Panc1 (cell line): ENCODE measurements at regions not wholly inside any gene's neighbourhood (a gene's known extent, or its start where the extent isn't known, plus 50 kb on each side); places are given as distances from the start of the nearest gene placed in this dataset.

Experiments used
- ATAC-seq: fragments of 200-7000 bp; cut with Tn5 transposase; 2 replicates; pipeline ENCODE4 v1.9.1; 2020; ENCODE audit warnings: mild to moderate bottlenecking, moderate library complexity
- BruUV-seq: library from RNA; stranded (reverse); fragments of 400-500 nt; replicated peaks from 2 replicates; lab custom pipeline; 2021; lab: Mats Ljungman, UMichigan
- CTCF ChIA-PET: fragments of 300-600 bp; sonication (Branson Sonifier 250); formaldehyde crosslinking; loops from one replicate; lab custom pipeline; 2022; ENCODE audit warnings: antibody characterized with exemption; lab: Charles Lee
- POLR2A ChIA-PET: fragments of 300-600 bp; sonication (Branson Sonifier 250); formaldehyde crosslinking; loops from one replicate; lab custom pipeline; 2022; ENCODE audit warnings: antibody characterized with exemption; lab: Charles Lee
- DNase-seq: peaks from one replicate; pipeline ENCODE4 v3.0.0-alpha.2; 2010; ENCODE audit warnings: low read depth, low spot score
- H3K27ac ChIP-seq: 2 replicates; pipeline ENCODE4 v1.5.1; 2011; ENCODE audit warnings: mild to moderate bottlenecking, low read length, inconsistent platforms
- H3K27me3 ChIP-seq: fragments of 200-500 bp; sonication (Bioruptor generic); 2 replicates; pipeline ENCODE4 v1.6.0; 2014; ENCODE audit warnings: low read length, inconsistent platforms; ENCODE audit not compliant: control insufficient read depth, insufficient read depth
- H3K36me3 ChIP-seq: fragments of 200-500 bp; sonication (Bioruptor generic); 2 replicates; pipeline ENCODE4 v1.5.1; 2014; ENCODE audit warnings: inconsistent platforms, mild to moderate bottlenecking, low read length, moderate library complexity; ENCODE audit not compliant: control insufficient read depth, insufficient read depth
- H3K4me1 ChIP-seq: 2 replicates; pipeline ENCODE4 v1.5.1; 2011; ENCODE audit warnings: inconsistent platforms, mild to moderate bottlenecking, low read length, moderate library complexity; ENCODE audit not compliant: control insufficient read depth, insufficient read depth
- H3K4me3 ChIP-seq, 2 experiments: 2 replicates each; pipeline ENCODE4 v1.5.1; 2011 to 2012; ENCODE audit warnings: low read depth in 2 of 2, low read length in 2 of 2, mild to moderate bottlenecking in 2 of 2, inconsistent platforms in 1 of 2, moderate library complexity in 1 of 2
- H3K9me3 ChIP-seq: fragments of 200-500 bp; sonication (Bioruptor generic); 2 replicates; pipeline ENCODE4 v1.5.1; 2014; ENCODE audit warnings: low read depth, mild to moderate bottlenecking, inconsistent platforms, low read length, moderate library complexity; ENCODE audit not compliant: control insufficient read depth, insufficient read depth
- POLR2AphosphoS5 ChIP-seq: IDR thresholded peaks from 2 replicates; pipeline ENCODE4 v1.6.1; 2012; ENCODE audit warnings: mild to moderate bottlenecking, low read depth, low read length, moderate library complexity
- SIN3A ChIP-seq: IDR thresholded peaks from 2 replicates; pipeline ENCODE4 v1.6.1; 2012; ENCODE audit warnings: low read depth, mild to moderate bottlenecking, low read length, moderate library complexity, borderline replicate concordance; ENCODE audit not compliant: insufficient read depth
- TCF7L2 ChIP-seq: IDR thresholded peaks from 2 replicates; pipeline ENCODE4 v1.6.1; 2011; ENCODE audit warnings: mild to moderate bottlenecking, low read depth, low read length, inconsistent platforms
- in situ Hi-C: cut with HindIII; loops from 2 replicates; pipeline ENCODE4 v1.10.0; 2016; ENCODE audit warnings: low sequenced_read_pairs, low pct_unique_long_range_greater_than_20kb
- intact Hi-C: fragments of 100-400 bp; cut with micrococcal nuclease; formaldehyde crosslinking; loops from one replicate; pipeline ENCODE4 v1.10.0; 2022; ENCODE audit not compliant: unreplicated experiment
- TF ChIP-seq, protein P1 (sequence below), 2 experiments: IDR thresholded peaks; 2 replicates each; pipeline ENCODE4 v1.6.1; 2011 to 2012; ENCODE audit warnings: low read depth in 2 of 2, control low read depth in 1 of 2, low read length in 1 of 2, mild to moderate bottlenecking in 1 of 2, moderate library complexity in 1 of 2; ENCODE audit not compliant: insufficient read depth in 1 of 2
- TF ChIP-seq, protein P2 (sequence below): fragments of 450-650 bp; IDR thresholded peaks from 2 replicates; pipeline ENCODE4 v1.5.1; 2017; ENCODE audit warnings: mild to moderate bottlenecking

DNA sequence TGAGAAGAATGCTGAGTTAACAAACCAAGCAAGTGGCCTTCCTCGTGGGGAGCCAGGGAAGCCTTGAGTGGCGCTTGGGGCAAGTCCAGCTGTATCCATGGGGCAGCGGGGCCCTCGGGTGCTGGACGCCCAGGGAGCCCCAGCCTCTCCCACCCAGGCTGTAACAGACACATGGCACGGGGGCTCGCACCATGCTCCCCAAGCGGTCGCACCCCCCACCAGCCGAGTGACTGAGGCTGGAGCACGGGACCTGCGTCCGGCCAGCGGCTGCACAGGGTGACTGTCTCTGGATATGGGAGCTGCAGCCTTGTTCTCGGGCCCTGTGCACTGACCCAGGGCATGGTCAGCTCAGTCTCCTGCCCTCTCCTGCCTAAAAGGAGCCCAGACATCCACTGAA lies 53.9 kb upstream of the ACTRT2 start:
- H3K4me1 ChIP-seq: no peaks in the 10 kb centered on the region
- H3K4me3 ChIP-seq: no peak overlapping the region
- H3K27me3 ChIP-seq: peaks cover 2% of the 10 kb centered on the region; the same call in 1 of the 2 replicates
- H3K9me3 ChIP-seq: no peaks in the 10 kb centered on the region
- no peak overlapping the region for H3K27ac ChIP-seq
- ChIA-PET POLR2A (no interaction called here), CTCF (no interaction called here)
- intact Hi-C loops: no loop called here
- no TSS peak for BruUV-seq
- ATAC-seq: no peak
- TF ChIP-seq POLR2AphosphoS5: no peak
- TF ChIP-seq SIN3A: no peak
- no peak for TF ChIP-seq TCF7L2
- TF ChIP-seq, protein P1, sequence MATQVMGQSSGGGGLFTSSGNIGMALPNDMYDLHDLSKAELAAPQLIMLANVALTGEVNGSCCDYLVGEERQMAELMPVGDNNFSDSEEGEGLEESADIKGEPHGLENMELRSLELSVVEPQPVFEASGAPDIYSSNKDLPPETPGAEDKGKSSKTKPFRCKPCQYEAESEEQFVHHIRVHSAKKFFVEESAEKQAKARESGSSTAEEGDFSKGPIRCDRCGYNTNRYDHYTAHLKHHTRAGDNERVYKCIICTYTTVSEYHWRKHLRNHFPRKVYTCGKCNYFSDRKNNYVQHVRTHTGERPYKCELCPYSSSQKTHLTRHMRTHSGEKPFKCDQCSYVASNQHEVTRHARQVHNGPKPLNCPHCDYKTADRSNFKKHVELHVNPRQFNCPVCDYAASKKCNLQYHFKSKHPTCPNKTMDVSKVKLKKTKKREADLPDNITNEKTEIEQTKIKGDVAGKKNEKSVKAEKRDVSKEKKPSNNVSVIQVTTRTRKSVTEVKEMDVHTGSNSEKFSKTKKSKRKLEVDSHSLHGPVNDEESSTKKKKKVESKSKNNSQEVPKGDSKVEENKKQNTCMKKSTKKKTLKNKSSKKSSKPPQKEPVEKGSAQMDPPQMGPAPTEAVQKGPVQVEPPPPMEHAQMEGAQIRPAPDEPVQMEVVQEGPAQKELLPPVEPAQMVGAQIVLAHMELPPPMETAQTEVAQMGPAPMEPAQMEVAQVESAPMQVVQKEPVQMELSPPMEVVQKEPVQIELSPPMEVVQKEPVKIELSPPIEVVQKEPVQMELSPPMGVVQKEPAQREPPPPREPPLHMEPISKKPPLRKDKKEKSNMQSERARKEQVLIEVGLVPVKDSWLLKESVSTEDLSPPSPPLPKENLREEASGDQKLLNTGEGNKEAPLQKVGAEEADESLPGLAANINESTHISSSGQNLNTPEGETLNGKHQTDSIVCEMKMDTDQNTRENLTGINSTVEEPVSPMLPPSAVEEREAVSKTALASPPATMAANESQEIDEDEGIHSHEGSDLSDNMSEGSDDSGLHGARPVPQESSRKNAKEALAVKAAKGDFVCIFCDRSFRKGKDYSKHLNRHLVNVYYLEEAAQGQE (IDR thresholded peaks at IDR 0.05; ENCODE audit: insufficient read depth in 1 of 2, low read depth in 2 of 2, low read length in 1 of 2): no peak
- TF ChIP-seq, protein P2, sequence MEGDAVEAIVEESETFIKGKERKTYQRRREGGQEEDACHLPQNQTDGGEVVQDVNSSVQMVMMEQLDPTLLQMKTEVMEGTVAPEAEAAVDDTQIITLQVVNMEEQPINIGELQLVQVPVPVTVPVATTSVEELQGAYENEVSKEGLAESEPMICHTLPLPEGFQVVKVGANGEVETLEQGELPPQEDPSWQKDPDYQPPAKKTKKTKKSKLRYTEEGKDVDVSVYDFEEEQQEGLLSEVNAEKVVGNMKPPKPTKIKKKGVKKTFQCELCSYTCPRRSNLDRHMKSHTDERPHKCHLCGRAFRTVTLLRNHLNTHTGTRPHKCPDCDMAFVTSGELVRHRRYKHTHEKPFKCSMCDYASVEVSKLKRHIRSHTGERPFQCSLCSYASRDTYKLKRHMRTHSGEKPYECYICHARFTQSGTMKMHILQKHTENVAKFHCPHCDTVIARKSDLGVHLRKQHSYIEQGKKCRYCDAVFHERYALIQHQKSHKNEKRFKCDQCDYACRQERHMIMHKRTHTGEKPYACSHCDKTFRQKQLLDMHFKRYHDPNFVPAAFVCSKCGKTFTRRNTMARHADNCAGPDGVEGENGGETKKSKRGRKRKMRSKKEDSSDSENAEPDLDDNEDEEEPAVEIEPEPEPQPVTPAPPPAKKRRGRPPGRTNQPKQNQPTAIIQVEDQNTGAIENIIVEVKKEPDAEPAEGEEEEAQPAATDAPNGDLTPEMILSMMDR: no peak
- no peaks in the 10 kb centered on the region for H3K36me3 ChIP-seq
- DNase-seq: no peak
- in situ Hi-C loops: no loop called here

DNA sequence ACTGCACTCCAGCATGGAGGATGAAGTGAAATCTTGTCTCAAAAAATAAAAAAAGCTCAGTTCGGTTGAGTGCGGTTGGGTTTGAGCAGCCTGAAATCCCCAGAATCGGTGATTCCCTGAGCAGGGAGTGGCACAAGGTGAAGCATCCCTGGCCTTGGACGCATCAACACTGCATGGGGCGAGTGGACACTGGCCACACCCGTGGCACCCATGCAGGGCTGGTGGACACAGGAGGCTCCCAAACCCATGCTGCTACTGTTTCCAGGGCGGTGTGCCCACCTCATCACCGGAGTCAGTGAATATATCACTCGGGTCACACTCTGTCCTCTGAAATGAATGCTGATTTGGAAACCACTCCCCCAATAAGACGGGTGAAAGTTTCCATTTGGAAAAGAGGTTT lies 53.4 kb upstream of the ACTRT2 start:
- BruUV-seq: no TSS peak
- CTCF ChIA-PET: no interaction called here

More for the DNA sequence above, 53.4 kb upstream of the ACTRT2 start:
- no peak overlapping the region for H3K27ac ChIP-seq
- H3K27me3 ChIP-seq: no peaks in the 10 kb centered on the region
- no peaks in the 10 kb centered on the region for H3K4me1 ChIP-seq
- TF ChIP-seq, protein P1 (IDR thresholded peaks at IDR 0.05; ENCODE audit: insufficient read depth in 1 of 2, low read depth in 2 of 2, low read length in 1 of 2): no peak
- DNase-seq (no peak), ATAC-seq (no peak)
- no peaks in the 10 kb centered on the region for H3K9me3 ChIP-seq
- no peak overlapping the region for H3K4me3 ChIP-seq
- no peaks in the 10 kb centered on the region for H3K36me3 ChIP-seq
- in situ Hi-C loops (no loop called here), intact Hi-C loops (no loop called here)
- POLR2A ChIA-PET: no interaction called here
